K562 (cell line): ENCODE measurements at regions not wholly inside any gene's neighbourhood (a gene's known extent, or its start where the extent isn't known, plus 50 kb on each side); places are given as distances from the start of the nearest gene placed in this dataset.

Source experiments
- ATAC-seq: fragments of 200-7000 bp; cut with Tn5 transposase; 3 replicates; pipeline ENCODE4 v1.9.1; 2020; ENCODE audit warnings: moderate library complexity
- BruUV-seq: library from RNA; stranded (reverse); fragments of 400-500 nt; replicated peaks from 2 replicates; lab custom pipeline; 2021; lab: Mats Ljungman, UMichigan
- CTCF ChIA-PET: fragments of 300-600 bp; formaldehyde crosslinking; extraction: SDS; loops from one replicate; lab custom pipeline; 2021; ENCODE audit warnings: low intra/inter-chr PET ratio; lab: Yijun Ruan, JAX
- POLR2A ChIA-PET: fragments of 300-600, 350-650 bp; sonication (Branson Sonifier 250); formaldehyde crosslinking; extraction: SDS; loops from one replicate; lab custom pipeline; 2021; ENCODE audit warnings: antibody characterized with exemption, inconsistent platforms; lab: Yijun Ruan, JAX
- DNase-seq, 4 experiments: peaks; one replicate each; pipeline versions ENCODE4 v3.0.0 to v3.0.0-alpha.2; 2011 to 2018; ENCODE audit warnings: low spot score in 3 of 4, mixed read lengths in 3 of 4; ENCODE audit errors: extremely low read depth in 1 of 4
- FAIRE-seq: peaks from 2 replicates; lab custom pipeline; 2011; peaks lifted over from hg19 to GRCh38; lab: Jason Lieb, UNC
- H2AFZ ChIP-seq: 2 replicates; pipeline ENCODE4 v1.6.0; 2011; ENCODE audit warnings: low read depth, low read length, control low read depth, inconsistent platforms
- H3K27ac ChIP-seq: fragments of 200-600 bp; 3 replicates; pipeline ENCODE4 v1.8.0; 2011; ENCODE audit warnings: low read depth, mild to moderate bottlenecking, control low read depth, inconsistent platforms, low read length, moderate library complexity, mixed read lengths; ENCODE audit errors: extremely low read depth
- H3K27me3 ChIP-seq, 2 experiments: fragments of 300-600 bp in 1 of 2; 2 replicates in 1 of 2; 3 replicates in 1 of 2; pipeline versions ENCODE4 v1.6.0 to v1.8.0; 2011; ENCODE audit warnings: inconsistent platforms in 2 of 2, low read length in 2 of 2, mild to moderate bottlenecking in 1 of 2, mixed read lengths in 1 of 2, moderate library complexity in 1 of 2; ENCODE audit not compliant: control insufficient read depth in 2 of 2, insufficient read depth in 2 of 2
- H3K36me3 ChIP-seq: fragments of 300-600 bp; 3 replicates; pipeline ENCODE4 v1.8.0; 2011; ENCODE audit warnings: mild to moderate bottlenecking, low read length, inconsistent platforms; ENCODE audit not compliant: control insufficient read depth, insufficient read depth
- H3K4me1 ChIP-seq, 2 experiments: fragments of 200-600 bp in 1 of 2; replicated peaks in 1 of 2; 2 replicates in 1 of 2; 3 replicates in 1 of 2; pipeline versions ENCODE4 v1.5.1 to v1.8.0; 2011; ENCODE audit warnings: inconsistent platforms in 2 of 2, low read length in 2 of 2, mild to moderate bottlenecking in 1 of 2, mixed read lengths in 1 of 2, moderate library complexity in 1 of 2; ENCODE audit not compliant: control insufficient read depth in 2 of 2, insufficient read depth in 2 of 2
- H3K4me2 ChIP-seq: 2 replicates; pipeline ENCODE4 v1.6.1; 2011; ENCODE audit warnings: low read length, control low read depth, inconsistent platforms, mixed read lengths; ENCODE audit not compliant: insufficient read depth
- H3K4me3 ChIP-seq: fragments of 200-600 bp; sonication (generic), shearing (Covaris generic); 2 replicates; pipeline ENCODE4 v1.5.1; 2016; ENCODE audit warnings: control low read depth, inconsistent platforms
- H3K79me2 ChIP-seq: fragments of 200-600 bp; 3 replicates; pipeline ENCODE4 v1.8.0; 2011; ENCODE audit warnings: low read length, inconsistent platforms; ENCODE audit not compliant: control insufficient read depth, insufficient read depth
- H3K9ac ChIP-seq, 2 experiments: 2 replicates each; pipeline versions ENCODE4 v1.6.0 to v1.6.1; 2011; ENCODE audit warnings: low read depth in 2 of 2, low read length in 2 of 2, control low read depth in 1 of 2, inconsistent platforms in 1 of 2, mild to moderate bottlenecking in 1 of 2, mixed read lengths in 1 of 2; ENCODE audit not compliant: insufficient read depth in 1 of 2
- H3K9me1 ChIP-seq: one replicate; pipeline ENCODE4 v1.6.0; 2011; ENCODE audit warnings: inconsistent platforms, mild to moderate bottlenecking, low read length, moderate library complexity; ENCODE audit not compliant: control insufficient read depth, insufficient read depth
- H3K9me3 ChIP-seq: replicated peaks from 2 replicates; pipeline ENCODE4 v1.5.1; 2011; ENCODE audit warnings: low read depth, low read length, inconsistent platforms; ENCODE audit not compliant: control insufficient read depth, insufficient read depth
- H4K20me1 ChIP-seq: replicated peaks from 2 replicates; pipeline ENCODE4 v1.6.1; 2011; ENCODE audit warnings: low read length, inconsistent platforms, mixed read lengths; ENCODE audit not compliant: control insufficient read depth, insufficient read depth
- ASH1L ChIP-seq: fragments of 450-650 bp; IDR thresholded peaks from 2 replicates; pipeline ENCODE4 v1.6.1; 2018; ENCODE audit warnings: borderline replicate concordance, mild to moderate bottlenecking, low read depth; ENCODE audit not compliant: partially characterized antibody
- CCAR2 ChIP-seq: fragments of 200-400 bp; formaldehyde crosslinking; IDR thresholded peaks from 2 replicates; pipeline ENCODE4 v1.6.1; 2017; ENCODE audit warnings: mild to moderate bottlenecking, low read depth, low read length
- CHD4 ChIP-seq: fragments of 200-600 bp; sonication (generic); IDR thresholded peaks from 3 replicates; pipeline ENCODE4 v1.6.1; 2012; ENCODE audit warnings: low read depth, mild to moderate bottlenecking, mixed read lengths, low read length, inconsistent platforms; ENCODE audit not compliant: insufficient read depth, insufficient replicate concordance, poor library complexity, severe bottlenecking
- ELF1 ChIP-seq: fragments of 200-800 bp; sonication (Bioruptor generic); IDR thresholded peaks from 2 replicates; pipeline ENCODE4 v1.6.1; 2016; ENCODE audit warnings: missing genetic modification characterization, missing compliant biosample characterization
- ETS2 ChIP-seq: IDR thresholded peaks from 2 replicates; pipeline ENCODE4 v1.6.1; 2016; ENCODE audit warnings: borderline replicate concordance, missing genetic modification characterization, mild to moderate bottlenecking, moderate library complexity, missing compliant biosample characterization; ENCODE audit not compliant: poor library complexity, severe bottlenecking
- FOXA1 ChIP-seq: fragments of 450-650 bp; IDR thresholded peaks from 2 replicates; pipeline ENCODE4 v1.6.1; 2016; ENCODE audit warnings: mild to moderate bottlenecking, borderline replicate concordance
- HSF4 ChIP-seq: fragments of 250-450 bp; sonication (Bioruptor Pico); IDR thresholded peaks from 2 replicates; pipeline ENCODE4 v2.1.2; 2022; ENCODE audit warnings: mild to moderate bottlenecking, moderate library complexity, borderline replicate concordance
- MED1 ChIP-seq: sonication (generic); formaldehyde crosslinking; IDR thresholded peaks from 2 replicates; pipeline ENCODE4 v1.8.1; 2023; ENCODE audit warnings: missing genetic modification reagents, borderline replicate concordance
- PHTF2 ChIP-seq: fragments of 250-450 bp; sonication (Bioruptor Pico); IDR thresholded peaks from 2 replicates; pipeline ENCODE4 v1.5.0; 2021; ENCODE audit warnings: mild to moderate bottlenecking
- POLR3G ChIP-seq: IDR thresholded peaks from 2 replicates; pipeline ENCODE4 v1.6.1; 2011; ENCODE audit not compliant: insufficient read length, insufficient replicate concordance; ENCODE audit errors: extremely low read depth
- SIN3A ChIP-seq, 2 experiments: fragments of 150-350 bp in 1 of 2; IDR thresholded peaks; 2 replicates each; pipeline ENCODE4 v1.6.1; 2011 to 2016; ENCODE audit warnings: borderline replicate concordance in 2 of 2, low read depth in 2 of 2, low read length in 2 of 2, mild to moderate bottlenecking in 2 of 2, moderate library complexity in 2 of 2; ENCODE audit not compliant: control insufficient read depth in 1 of 2
- SIN3B ChIP-seq: fragments of 450-650 bp; IDR thresholded peaks from 2 replicates; pipeline ENCODE4 v1.6.1; 2017; ENCODE audit warnings: low read depth, mild to moderate bottlenecking, moderate library complexity
- YBX1 ChIP-seq: fragments of 450-650 bp; IDR thresholded peaks from 2 replicates; pipeline ENCODE4 v1.7.1; 2016; ENCODE audit warnings: mild to moderate bottlenecking
- ZC3H4 ChIP-seq: sonication (generic); formaldehyde crosslinking; IDR thresholded peaks from 2 replicates; pipeline ENCODE4 v1.9.0; 2021; ENCODE audit warnings: missing genetic modification reagents, borderline replicate concordance
- WGBS: fragments of 100-300 bp; shearing (Covaris generic); methylation state at CpG from one replicate; pipeline ENCODE4 v1.1.6; 2016; ENCODE audit warnings: low coverage, mixed read lengths; ENCODE audit not compliant: insufficient coverage; ENCODE audit errors: missing lambda C conversion rate; 5-methylcytosine and 5-hydroxymethylcytosine counted together
- in situ Hi-C: fragments of 300-500 bp; cut with MboI; formaldehyde crosslinking; loops from 4 replicates; pipeline ENCODE4 v1.15.0; 2018; ENCODE audit warnings: inconsistent platforms, mixed read lengths
- intact Hi-C: fragments of 100-400 bp; cut with micrococcal nuclease; formaldehyde crosslinking; loops from 2 replicates; pipeline ENCODE4 v1.14.2; 2022

DNA sequence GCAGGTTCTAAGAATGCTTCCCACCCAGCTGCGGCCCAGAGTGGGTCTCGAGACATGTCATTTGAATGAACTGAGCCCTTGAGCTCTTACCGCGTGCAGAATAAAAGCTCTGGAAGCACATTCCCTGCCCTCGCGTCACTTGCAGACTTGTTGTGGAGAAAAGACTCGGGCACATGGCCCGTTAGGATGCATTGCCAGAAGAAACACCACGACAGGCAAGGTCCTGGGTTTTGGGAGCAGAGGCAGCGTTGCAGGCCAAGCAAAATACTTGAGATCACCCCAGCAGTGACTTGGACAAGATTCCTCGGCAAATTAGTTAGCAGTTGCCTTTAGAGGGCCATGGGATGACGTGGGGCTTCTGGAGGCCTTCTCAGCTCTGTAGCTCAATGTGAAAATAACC is 170.8 kb upstream of the MSX2 start:
- no peak for TF ChIP-seq FOXA1
- TF ChIP-seq ZC3H4 (CRISPR knock-in tag) = no peak
- TF ChIP-seq CCAR2 = no peak
- no peak for TF ChIP-seq POLR3G
- TF ChIP-seq SIN3A (IDR thresholded peaks at IDR 0.05; ENCODE audit: borderline replicate concordance in 2 of 2, control insufficient read depth in 1 of 2, low read depth in 2 of 2, low read length in 2 of 2) = no peak
- no peak for TF ChIP-seq CHD4
- TF ChIP-seq HSF4 (CRISPR knock-in tag) = no peak
- no peak for TF ChIP-seq ETS2
- no peak for TF ChIP-seq ELF1 (tag)
- TF ChIP-seq YBX1 = no peak
- TF ChIP-seq ASH1L = no peak
- no peak for TF ChIP-seq PHTF2 (CRISPR knock-in tag)
- no peak for TF ChIP-seq MED1 (CRISPR knock-in tag)
- TF ChIP-seq SIN3B = no peak
- POLR2A ChIA-PET = interaction anchor here (0.7 kb wide), 1 partner anchor 100 kb away, joined by 3 read pairs; no protein-coding TSS in a partner anchor
- no peak for DNase-seq
- H2AFZ ChIP-seq = no peak overlapping the region
- H3K9ac ChIP-seq = no peak overlapping the region
- FAIRE-seq = no peak
- no peaks in the 10 kb centered on the region for H3K36me3 ChIP-seq
- no peak overlapping the region for H3K4me2 ChIP-seq
- CTCF ChIA-PET = no interaction called here
- peaks cover 12 to 19% of the 10 kb centered on the region in 2 experiments; a peak in 4 of 5 replicates for H3K27me3 ChIP-seq
- H3K9me1 ChIP-seq = no peaks in the 10 kb centered on the region
- WGBS = 5% methylated on average over 12 of the region's 12 CpGs
- no peak for ATAC-seq
- H3K9me3 ChIP-seq = peaks cover 2% of the 10 kb centered on the region; the same call in 1 of the 2 replicates
- no peaks in the 10 kb centered on the region for H3K79me2 ChIP-seq
- no peaks in the 10 kb centered on the region for H3K4me1 ChIP-seq
- no TSS peak for BruUV-seq
- intact Hi-C loops = no loop called here
- no peak overlapping the region for H3K27ac ChIP-seq
- no peaks in the 10 kb centered on the region for H4K20me1 ChIP-seq
- in situ Hi-C loops = no loop called here
- no peak overlapping the region for H3K4me3 ChIP-seq
